Upper lobe of left lung (tissue), 6 donors: ENCODE measurements at regions not wholly inside any gene's neighbourhood (a gene's known extent, or its start where the extent isn't known, plus 50 kb on each side); places are given as distances from the start of the nearest gene placed in this dataset.
"Not testable (repeated sequence)": the region's sequence is repeated elsewhere in the genome, so short reads cannot be mapped to it uniquely, and the experiment has no call there.

Experiments used
- ATAC-seq, 2 donors: fragments of 200-7000 bp; cut with Tn5 transposase; one replicate each; pipeline ENCODE4 v1.9.1; 2022; ENCODE audit warnings: mild to moderate bottlenecking in 2 of 2, moderate library complexity in 2 of 2; ENCODE audit not compliant: low FRiP score in 2 of 2
- DNase-seq, 2 donors: peaks; one replicate each; pipeline ENCODE4 v3.0.0-alpha.2; 2019 to 2020
- H3K27ac ChIP-seq, 4 donors: fragments of 200-600 bp; sonication (generic); one replicate each; pipeline ENCODE4 v1.5.1; 2016 to 2019
- H3K27me3 ChIP-seq, 4 donors: fragments of 200-600 bp; sonication (generic); one replicate each; pipeline ENCODE4 v1.5.1; 2017 to 2019
- H3K36me3 ChIP-seq, 4 donors: fragments of 200-600 bp; sonication (generic); one replicate each; pipeline ENCODE4 v1.5.1; 2016 to 2019
- H3K4me1 ChIP-seq, 4 donors: fragments of 200-600 bp; sonication (generic); one replicate each; pipeline ENCODE4 v1.5.1; 2018 to 2019
- H3K4me3 ChIP-seq, 4 donors: fragments of 200-600 bp; sonication (generic); one replicate each; pipeline ENCODE4 v1.5.1; 2017 to 2019; ENCODE audit warnings: mild to moderate bottlenecking in 2 of 4, moderate library complexity in 1 of 4
- H3K9me3 ChIP-seq, 4 donors: fragments of 200-600 bp; sonication (generic); one replicate each; pipeline ENCODE4 v1.5.1; 2018 to 2019
- EP300 ChIP-seq, 4 donors: sonication (generic); formaldehyde crosslinking; IDR thresholded peaks; one replicate each; pipeline ENCODE4 v1.5.1; 2017; ENCODE audit warnings: antibody characterized with exemption in 4 of 4, control low read depth in 2 of 4
- POLR2A ChIP-seq, 4 donors: fragments of 450-650 bp; IDR thresholded peaks; one replicate each; pipeline ENCODE4 v1.5.1; 2016 to 2017; ENCODE audit warnings: antibody characterized with exemption in 4 of 4, mild to moderate bottlenecking in 2 of 4
- POLR2AphosphoS5 ChIP-seq, 2 donors: sonication (generic); formaldehyde crosslinking; IDR thresholded peaks; one replicate each; pipeline ENCODE4 v1.5.1; 2017; ENCODE audit warnings: antibody characterized with exemption in 2 of 2
- WGBS, 2 donors: methylation state at CpG; one replicate each; pipeline ENCODE4 v1.1.5; 2017 to 2018; 5-methylcytosine and 5-hydroxymethylcytosine counted together
- TF ChIP-seq, protein P1 (sequence below), 6 experiments: fragments of 450-650 bp in 4 of 6; fragments of 200-600 bp in 2 of 6; sonication (generic) in 2 of 6; IDR thresholded peaks; one replicate each; pipeline ENCODE4 v1.5.1; 2016 to 2019; ENCODE audit warnings: antibody characterized with exemption in 6 of 6
- donor health status: DM: no; HTN: no; CAD: no; lungs with moderate emphysema.
- donor health status: DM: no; HTN: yes; CAD: no; lungs with severe emphysema.

DNA sequence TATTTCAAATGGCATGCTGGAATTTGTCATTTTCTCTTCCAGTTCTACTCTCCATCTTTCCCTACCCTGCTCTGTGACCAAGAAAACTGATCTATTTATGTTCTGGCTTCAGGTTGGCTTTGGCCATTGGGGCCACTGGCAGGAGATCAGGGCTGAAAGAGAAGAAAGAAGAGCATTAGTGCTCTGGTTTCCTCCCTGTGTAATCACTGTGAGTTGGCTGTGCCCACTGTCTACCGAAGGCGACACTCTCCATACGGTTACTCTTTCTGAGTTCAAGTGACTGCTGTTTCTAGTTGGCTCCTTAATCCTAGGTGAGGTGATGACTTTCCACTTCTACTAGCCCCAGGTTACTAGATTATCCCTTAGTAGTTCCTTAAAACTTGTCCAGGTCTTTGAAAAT, 372.6 kb downstream of the PRELID2 start:
- Histone ChIP-seq H3K27ac (no peak overlapping the region), H3K4me1 (no peaks in the 10 kb centered on the region), H3K4me3 (no peak overlapping the region), H3K36me3 (no peaks in the 10 kb centered on the region), H3K27me3 (no peaks in the 10 kb centered on the region), H3K9me3 (no peaks in the 10 kb centered on the region)
- 93 to 96% methylated on average over 3 of the region's 3 CpGs for WGBS, 2 donors
- TF ChIP-seq, protein P1, sequence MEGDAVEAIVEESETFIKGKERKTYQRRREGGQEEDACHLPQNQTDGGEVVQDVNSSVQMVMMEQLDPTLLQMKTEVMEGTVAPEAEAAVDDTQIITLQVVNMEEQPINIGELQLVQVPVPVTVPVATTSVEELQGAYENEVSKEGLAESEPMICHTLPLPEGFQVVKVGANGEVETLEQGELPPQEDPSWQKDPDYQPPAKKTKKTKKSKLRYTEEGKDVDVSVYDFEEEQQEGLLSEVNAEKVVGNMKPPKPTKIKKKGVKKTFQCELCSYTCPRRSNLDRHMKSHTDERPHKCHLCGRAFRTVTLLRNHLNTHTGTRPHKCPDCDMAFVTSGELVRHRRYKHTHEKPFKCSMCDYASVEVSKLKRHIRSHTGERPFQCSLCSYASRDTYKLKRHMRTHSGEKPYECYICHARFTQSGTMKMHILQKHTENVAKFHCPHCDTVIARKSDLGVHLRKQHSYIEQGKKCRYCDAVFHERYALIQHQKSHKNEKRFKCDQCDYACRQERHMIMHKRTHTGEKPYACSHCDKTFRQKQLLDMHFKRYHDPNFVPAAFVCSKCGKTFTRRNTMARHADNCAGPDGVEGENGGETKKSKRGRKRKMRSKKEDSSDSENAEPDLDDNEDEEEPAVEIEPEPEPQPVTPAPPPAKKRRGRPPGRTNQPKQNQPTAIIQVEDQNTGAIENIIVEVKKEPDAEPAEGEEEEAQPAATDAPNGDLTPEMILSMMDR (IDR thresholded peaks at IDR 0.05), result no peak
- TF ChIP-seq POLR2A (IDR thresholded peaks at IDR 0.05) (no peak), EP300 (IDR thresholded peaks at IDR 0.05) (no peak), POLR2AphosphoS5 (IDR thresholded peaks at IDR 0.05) (no peak)
- ATAC-seq, result no peak
- no peak for DNase-seq

DNA sequence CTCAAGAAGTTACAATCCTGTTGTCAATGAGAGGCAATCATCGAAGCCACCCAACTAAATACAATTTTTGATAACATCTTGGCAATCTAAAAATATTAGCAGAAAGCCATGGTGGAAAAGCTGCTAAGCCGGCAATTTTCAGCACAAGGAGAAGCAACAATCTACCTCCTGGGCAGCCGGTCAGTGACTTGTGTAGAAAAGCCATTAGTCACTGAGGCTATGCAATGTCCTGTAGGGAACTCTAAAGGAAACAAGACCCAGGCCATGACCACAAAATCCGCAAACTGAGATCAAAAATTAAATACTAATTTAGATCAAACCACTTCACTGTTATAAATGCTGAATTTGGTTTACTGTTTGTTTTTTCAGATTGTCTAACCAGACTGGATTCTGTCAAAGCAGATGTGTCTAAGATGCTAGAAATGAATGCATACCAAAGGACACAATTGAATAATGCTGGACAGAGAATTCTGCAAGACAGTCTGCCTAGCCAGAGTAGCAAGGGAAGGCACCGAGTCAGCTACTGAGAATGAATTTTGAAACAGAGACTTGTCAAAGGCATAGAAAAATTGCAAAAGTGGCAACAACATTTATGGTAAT, 384.8 kb downstream of the PRELID2 start:
- WGBS, 2 donors, result 83 to 86% methylated on average over 5 of the region's 5 CpGs
- no peak overlapping the region for H3K4me3 ChIP-seq
- DNase-seq (no peak), ATAC-seq (no peak)
- TF ChIP-seq EP300 (IDR thresholded peaks at IDR 0.05), result no peak
- no peak for TF ChIP-seq POLR2A (IDR thresholded peaks at IDR 0.05)
- no peak for TF ChIP-seq POLR2AphosphoS5 (IDR thresholded peaks at IDR 0.05)
- TF ChIP-seq, protein P1 (IDR thresholded peaks at IDR 0.05), result no peak
- no peak overlapping the region for H3K27ac ChIP-seq
- H3K9me3 ChIP-seq, result peaks cover 0 to 7% (median 0%) of the 10 kb centered on the region in 4 donors
- H3K36me3 ChIP-seq, result no peaks in the 10 kb centered on the region
- H3K4me1 ChIP-seq, result no peaks in the 10 kb centered on the region
- no peaks in the 10 kb centered on the region for H3K27me3 ChIP-seq

DNA sequence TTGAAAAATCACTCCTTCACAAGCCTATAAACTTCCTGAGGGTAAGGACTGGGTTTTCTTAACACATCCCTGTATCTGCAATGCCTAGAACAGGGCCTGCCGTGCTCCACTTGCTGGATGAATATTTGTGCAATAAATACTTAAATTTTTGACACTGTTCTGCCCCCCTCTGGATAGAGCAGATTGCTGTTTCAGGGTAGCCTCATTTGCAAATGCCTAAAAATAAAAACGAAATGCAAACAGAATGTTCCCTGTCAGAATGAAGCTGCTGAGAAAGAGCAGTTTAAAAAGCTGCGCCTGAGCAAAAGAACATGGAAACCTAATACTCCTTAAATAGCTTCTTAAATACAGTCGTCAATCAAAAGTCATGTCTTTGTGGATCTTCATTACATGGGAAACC, 385.3 kb downstream of the PRELID2 start:
- Histone ChIP-seq H3K4me1 (no peaks in the 10 kb centered on the region), H3K4me3 (no peak overlapping the region), H3K27ac (no peak overlapping the region), H3K9me3 (peaks cover 0 to 7% (median 0%) of the 10 kb centered on the region in 4 donors), H3K27me3 (no peaks in the 10 kb centered on the region), H3K36me3 (no peaks in the 10 kb centered on the region)
- 70 to 86% methylated on average over 4 of the region's 4 CpGs for WGBS, 2 donors
- no peak for DNase-seq
- no peak for ATAC-seq
- TF ChIP-seq EP300 (IDR thresholded peaks at IDR 0.05) (no peak), POLR2AphosphoS5 (IDR thresholded peaks at IDR 0.05) (no peak), POLR2A (IDR thresholded peaks at IDR 0.05) (no peak)
- TF ChIP-seq, protein P1 (IDR thresholded peaks at IDR 0.05), result no peak

DNA sequence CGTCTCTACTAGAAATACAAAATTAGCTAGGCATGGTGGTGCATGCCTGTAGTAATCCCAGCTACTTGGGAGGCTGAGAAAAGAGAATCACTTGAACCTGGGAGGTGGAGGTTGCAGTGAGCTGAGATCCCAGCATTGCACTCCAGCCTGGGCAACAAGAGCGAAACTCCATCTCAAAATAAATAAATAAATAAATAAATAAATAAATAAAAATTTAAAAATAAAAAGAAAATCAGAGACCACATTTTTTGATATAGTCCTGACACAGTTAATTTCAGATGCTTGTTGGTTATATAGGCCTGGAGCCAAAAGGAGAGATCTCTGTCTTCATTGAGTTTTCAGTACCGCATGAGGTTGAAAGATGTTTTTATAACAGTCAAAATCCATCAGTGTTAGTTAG, 388.3 kb downstream of the PRELID2 start:
- H3K27ac ChIP-seq, H3K9me3 ChIP-seq, H3K27me3 ChIP-seq, H3K36me3 ChIP-seq, H3K4me3 ChIP-seq, ATAC-seq, H3K4me1 ChIP-seq, DNase-seq: not testable (repeated sequence)
- WGBS, 2 donors, result 90 to 93% methylated on average over 3 of the region's 3 CpGs

DNA sequence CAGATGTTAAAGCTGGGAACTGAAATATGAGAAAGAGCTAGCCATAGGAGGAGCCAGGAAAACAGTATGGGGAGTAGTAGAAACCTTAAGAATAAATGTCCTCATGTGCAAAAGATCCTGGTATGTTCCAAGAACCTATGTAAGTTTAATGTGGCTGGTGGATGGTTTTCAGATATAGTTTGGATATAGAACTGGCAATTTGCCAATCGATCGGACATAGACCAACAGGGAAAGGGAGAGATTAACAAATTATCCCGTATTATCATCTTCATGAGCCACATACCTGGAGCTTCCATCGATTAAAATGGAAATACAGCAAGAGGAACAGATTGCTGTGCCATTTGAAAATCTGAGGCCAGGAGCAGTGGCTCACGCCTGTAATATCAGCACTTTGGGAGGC, 388.7 kb downstream of the PRELID2 start:
- H3K4me1 ChIP-seq, result no peaks in the 10 kb centered on the region
- ATAC-seq, result no peak
- H3K27me3 ChIP-seq, result no peaks in the 10 kb centered on the region

More for the DNA sequence above, 388.7 kb downstream of the PRELID2 start:
- Histone ChIP-seq H3K27ac (no peak overlapping the region), H3K9me3 (peaks cover 0 to 7% (median 0%) of the 10 kb centered on the region in 4 donors), H3K36me3 (no peaks in the 10 kb centered on the region), H3K4me3 (no peak overlapping the region)
- no peak for TF ChIP-seq POLR2AphosphoS5 (IDR thresholded peaks at IDR 0.05)
- TF ChIP-seq POLR2A (IDR thresholded peaks at IDR 0.05), result no peak
- TF ChIP-seq, protein P1 (IDR thresholded peaks at IDR 0.05), result no peak
- no peak for TF ChIP-seq EP300 (IDR thresholded peaks at IDR 0.05)
- WGBS, 2 donors, result 90% methylated on average over 5 of the region's 5 CpGs
- DNase-seq, result no peak
